Lower lobe of right lung (tissue), 2 donors: ENCODE measurements at regions not wholly inside any gene's neighbourhood (a gene's known extent, or its start where the extent isn't known, plus 50 kb on each side); places are given as distances from the start of the nearest gene placed in this dataset.

Experiments
- ATAC-seq, 2 donors: fragments of 200-7000 bp; cut with Tn5 transposase; one replicate each; pipeline ENCODE4 v1.9.1; 2020 to 2022; ENCODE audit warnings: mild to moderate bottlenecking in 2 of 2, moderate library complexity in 2 of 2
- DNase-seq: peaks from one replicate; pipeline ENCODE4 v3.0.0-alpha.2; 2020
- H3K27ac ChIP-seq: fragments of 200-600 bp; one replicate; pipeline ENCODE4 v1.8.0; 2022
- H3K27me3 ChIP-seq: fragments of 200-600 bp; one replicate; pipeline ENCODE4 v1.8.0; 2022; ENCODE audit warnings: low read depth
- H3K36me3 ChIP-seq: fragments of 200-600 bp; one replicate; pipeline ENCODE4 v1.8.0; 2022; ENCODE audit warnings: mild to moderate bottlenecking
- H3K4me1 ChIP-seq: fragments of 200-600 bp; one replicate; pipeline ENCODE4 v1.8.0; 2022
- H3K4me3 ChIP-seq: fragments of 200-600 bp; one replicate; pipeline ENCODE4 v1.8.0; 2022; ENCODE audit warnings: mild to moderate bottlenecking
- H3K9me3 ChIP-seq: fragments of 200-600 bp; one replicate; pipeline ENCODE4 v1.8.0; 2022
- CTCF ChIP-seq: fragments of 200-600 bp; IDR thresholded peaks from one replicate; pipeline ENCODE4 v1.8.0; 2022; ENCODE audit warnings: antibody characterized with exemption, mild to moderate bottlenecking
- intact Hi-C: fragments of 100-400 bp; cut with DNase I; formaldehyde crosslinking; loops from one replicate; pipeline ENCODE4 v1.11.0; 2022
- donor health status: DM: no; HTN: yes; CAD: no; lungs with severe emphysema.

DNA sequence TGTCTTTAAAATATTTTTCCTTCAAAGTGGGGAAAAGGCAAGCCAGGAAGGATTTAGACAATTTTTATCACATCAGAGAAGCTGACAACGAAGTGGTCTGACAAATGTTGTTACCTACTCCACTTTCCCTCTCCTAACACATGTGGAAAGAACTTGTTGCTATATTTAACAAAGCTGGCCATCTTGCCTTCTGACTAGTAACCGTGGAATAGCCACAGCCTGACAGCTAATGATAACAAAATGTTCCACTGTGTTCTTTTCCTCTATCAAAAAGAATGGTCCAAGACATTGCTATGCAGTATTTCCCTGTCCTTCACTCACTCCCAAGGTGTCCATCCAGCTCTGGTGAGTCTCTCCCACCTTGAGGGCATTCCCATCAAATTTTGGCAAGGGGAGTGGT, 481.4 kb upstream of the THBS1 start:
- Histone ChIP-seq H3K4me1 (no peaks in the 10 kb centered on the region), H3K27ac (no peak overlapping the region), H3K36me3 (no peaks in the 10 kb centered on the region), H3K4me3 (no peak overlapping the region), H3K27me3 (no peaks in the 10 kb centered on the region), H3K9me3 (no peaks in the 10 kb centered on the region)
- DNase-seq (no peak), ATAC-seq (no peak)
- intact Hi-C loops, result no loop called here
- TF ChIP-seq CTCF, result no peak

DNA sequence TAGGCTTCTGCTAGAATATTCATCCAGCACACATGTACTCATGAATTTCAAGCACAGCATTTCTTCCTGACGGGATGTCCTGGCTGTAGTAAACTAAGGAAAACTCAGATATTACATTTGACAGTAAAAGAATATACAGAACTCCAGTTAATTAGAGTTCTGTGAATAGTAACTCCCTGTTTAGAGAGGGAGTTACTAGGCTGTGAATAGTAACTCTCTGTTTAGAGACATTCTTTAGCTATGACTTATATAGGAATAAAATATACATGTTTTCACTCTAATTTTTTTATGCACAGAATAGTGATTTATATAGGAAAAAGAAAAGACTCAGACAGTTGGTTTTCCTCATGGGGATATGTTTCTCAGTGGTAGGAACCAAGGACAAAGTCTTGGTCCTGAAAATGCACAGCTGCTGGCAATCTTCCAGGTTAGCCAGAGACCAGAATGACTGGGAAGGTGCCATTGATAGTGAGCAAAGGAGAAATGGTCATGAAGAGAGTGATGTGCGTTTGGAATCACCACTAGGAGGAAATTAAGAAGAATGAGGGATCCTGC, 480.7 kb upstream of the THBS1 start:
- no peaks in the 10 kb centered on the region for H3K9me3 ChIP-seq
- no peak for DNase-seq
- ATAC-seq, result no peak
- H3K27me3 ChIP-seq, result no peaks in the 10 kb centered on the region
- intact Hi-C loops, result no loop called here
- no peaks in the 10 kb centered on the region for H3K4me1 ChIP-seq
- H3K36me3 ChIP-seq, result no peaks in the 10 kb centered on the region
- no peak overlapping the region for H3K27ac ChIP-seq
- no peak for TF ChIP-seq CTCF
- no peak overlapping the region for H3K4me3 ChIP-seq

DNA sequence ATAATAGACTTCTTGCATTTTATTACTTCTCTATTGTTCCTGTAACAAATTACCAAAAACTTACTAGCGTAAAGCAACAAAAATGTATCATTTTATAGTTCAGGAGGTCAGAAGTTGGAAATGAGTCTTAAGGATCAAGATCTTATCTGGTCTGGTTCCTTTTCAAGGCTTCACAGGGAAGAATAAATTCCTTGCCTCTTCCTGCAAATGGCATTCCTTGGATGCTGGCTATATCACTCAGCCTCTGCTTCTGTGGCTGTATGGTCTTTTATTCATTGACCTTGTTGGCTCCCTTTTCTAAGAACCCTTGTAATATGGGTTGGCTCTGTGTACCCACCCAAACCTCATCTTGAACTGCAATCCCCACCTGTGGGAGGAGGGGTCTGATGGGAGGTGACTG, 478.4 kb upstream of the THBS1 start:
- no peak for TF ChIP-seq CTCF
- H3K27ac ChIP-seq, result no peak overlapping the region
- no peak for DNase-seq
- H3K9me3 ChIP-seq, result no peaks in the 10 kb centered on the region
- no peak for ATAC-seq
- no peaks in the 10 kb centered on the region for H3K27me3 ChIP-seq
- intact Hi-C loops, result no loop called here
- no peak overlapping the region for H3K4me3 ChIP-seq
- no peaks in the 10 kb centered on the region for H3K4me1 ChIP-seq
- no peaks in the 10 kb centered on the region for H3K36me3 ChIP-seq

DNA sequence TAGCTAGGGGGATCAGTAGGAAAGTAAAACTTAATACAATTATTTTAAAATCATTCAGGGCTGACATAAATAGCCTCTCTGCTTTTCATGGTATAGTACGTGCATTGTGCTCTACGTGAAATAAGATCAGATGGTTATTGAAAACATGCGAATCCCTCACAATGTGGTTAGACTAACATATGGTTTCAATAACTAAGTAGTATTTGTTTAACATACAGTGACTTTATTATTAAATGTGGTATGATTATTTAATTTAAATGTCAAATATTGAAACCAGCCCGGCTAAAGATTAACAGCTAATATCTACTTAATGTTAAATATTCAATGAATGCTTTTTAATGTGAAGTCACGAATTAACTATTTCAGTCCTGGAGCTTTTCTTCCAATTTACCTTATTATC, 473.9 kb upstream of the THBS1 start:
- no peak for TF ChIP-seq CTCF
- no peaks in the 10 kb centered on the region for H3K9me3 ChIP-seq
- ATAC-seq (no peak), DNase-seq (no peak)
- H3K4me3 ChIP-seq, result no peak overlapping the region
- intact Hi-C loops, result no loop called here
- H3K4me1 ChIP-seq, result no peaks in the 10 kb centered on the region
- no peak overlapping the region for H3K27ac ChIP-seq
- no peaks in the 10 kb centered on the region for H3K27me3 ChIP-seq
- H3K36me3 ChIP-seq, result no peaks in the 10 kb centered on the region

- Histone ChIP-seq H3K27me3 (no peaks in the 10 kb centered on the region), H3K4me3 (no peak overlapping the region), H3K36me3 (no peaks in the 10 kb centered on the region), H3K9me3 (no peaks in the 10 kb centered on the region), H3K4me1 (no peaks in the 10 kb centered on the region), H3K27ac (no peak overlapping the region)
- TF ChIP-seq CTCF, result no peak
- intact Hi-C loops, result no loop called here
- DNase-seq (no peak), ATAC-seq (no peak)
These were observed 472.9 kb upstream of the THBS1 start for GRCh38 chr15:39108021-39108420.

GRCh38 chr15:39110336-39110735, 470.5 kb upstream of the THBS1 start:
- ATAC-seq (no peak), DNase-seq (no peak)
- intact Hi-C loops, result no loop called here
- Histone ChIP-seq H3K36me3 (no peaks in the 10 kb centered on the region), H3K27me3 (no peaks in the 10 kb centered on the region), H3K9me3 (no peaks in the 10 kb centered on the region), H3K27ac (no peak overlapping the region), H3K4me1 (no peaks in the 10 kb centered on the region), H3K4me3 (no peak overlapping the region)
- no peak for TF ChIP-seq CTCF
